H9 (cell line): ENCODE measurements at regions not wholly inside any gene's neighbourhood (a gene's known extent, or its start where the extent isn't known, plus 50 kb on each side); places are given as distances from the start of the nearest gene placed in this dataset.

ENCODE experiments used
- DNase-seq: peaks from one replicate; pipeline ENCODE4 v3.0.0-alpha.2; 2017
- H2AFZ ChIP-seq: one replicate; pipeline ENCODE4 v1.6.1; 2013; ENCODE audit warnings: mild to moderate bottlenecking, low read length, control low read depth, moderate library complexity
- H2AK5ac ChIP-seq: 2 replicates; pipeline ENCODE4 v1.6.1; 2013; ENCODE audit warnings: low read length, control low read depth, mixed read lengths; ENCODE audit not compliant: insufficient read length
- H2BK120ac ChIP-seq: one replicate; pipeline ENCODE4 v1.6.1; 2013; ENCODE audit warnings: low read depth, mild to moderate bottlenecking, low read length, control low read depth, inconsistent platforms; ENCODE audit not compliant: poor library complexity, severe bottlenecking
- H2BK12ac ChIP-seq: 2 replicates; pipeline ENCODE4 v1.6.1; 2013; ENCODE audit warnings: low read length, control low read depth, mixed read lengths, low read depth; ENCODE audit not compliant: insufficient read length
- H2BK15ac ChIP-seq: 2 replicates; pipeline ENCODE4 v1.6.1; 2013; ENCODE audit warnings: low read depth, low read length, control low read depth
- H2BK20ac ChIP-seq: one replicate; pipeline ENCODE4 v1.6.1; 2013; ENCODE audit warnings: low read depth, mild to moderate bottlenecking, low read length, control low read depth, inconsistent platforms; ENCODE audit not compliant: poor library complexity, severe bottlenecking
- H2BK5ac ChIP-seq: 2 replicates; pipeline ENCODE4 v1.6.1; 2013; ENCODE audit warnings: low read length, control low read depth, mixed read lengths; ENCODE audit not compliant: insufficient read length
- H3K14ac ChIP-seq: 2 replicates; pipeline ENCODE4 v1.6.1; 2013; ENCODE audit warnings: low read length, control low read depth; ENCODE audit not compliant: insufficient read depth
- H3K18ac ChIP-seq: 2 replicates; pipeline ENCODE4 v1.6.1; 2013; ENCODE audit warnings: low read depth, mild to moderate bottlenecking, mixed read lengths, low read length, control low read depth; ENCODE audit not compliant: insufficient read length
- H3K23ac ChIP-seq: 2 replicates; pipeline ENCODE4 v1.6.1; 2013; ENCODE audit warnings: low read length, control low read depth, mixed read lengths, low read depth; ENCODE audit not compliant: insufficient read length
- H3K23me2 ChIP-seq: 2 replicates; pipeline ENCODE4 v1.6.1; 2013; ENCODE audit warnings: low read depth, mild to moderate bottlenecking, mixed read lengths, low read length, control low read depth; ENCODE audit not compliant: insufficient read length, poor library complexity, severe bottlenecking
- H3K27ac ChIP-seq: 2 replicates; pipeline ENCODE4 v1.5.1; 2013; ENCODE audit warnings: low read length, control low read depth, mixed read lengths, low read depth; ENCODE audit not compliant: insufficient read length
- H3K27me3 ChIP-seq: 2 replicates; pipeline ENCODE4 v1.6.1; 2013; ENCODE audit warnings: low read length, control low read depth, inconsistent platforms; ENCODE audit not compliant: insufficient read depth
- H3K4ac ChIP-seq: 2 replicates; pipeline ENCODE4 v1.6.1; 2013; ENCODE audit warnings: low read depth, mild to moderate bottlenecking, control low read depth, inconsistent platforms, low read length, moderate library complexity
- H3K4me1 ChIP-seq: 2 replicates; pipeline ENCODE4 v1.6.1; 2013; ENCODE audit warnings: low read length, control low read depth, inconsistent platforms; ENCODE audit not compliant: insufficient read depth
- H3K4me2 ChIP-seq: 2 replicates; pipeline ENCODE4 v1.6.1; 2013; ENCODE audit warnings: low read length, control low read depth, mixed read lengths; ENCODE audit not compliant: insufficient read length, insufficient read depth
- H3K56ac ChIP-seq: 2 replicates; pipeline ENCODE4 v1.6.1; 2013; ENCODE audit warnings: low read depth, mild to moderate bottlenecking, mixed read lengths, low read length, control low read depth; ENCODE audit not compliant: insufficient read length
- H3K79me1 ChIP-seq: 2 replicates; pipeline ENCODE4 v1.6.1; 2013; ENCODE audit warnings: low read depth, mild to moderate bottlenecking, moderate library complexity, low read length, control low read depth, inconsistent platforms; ENCODE audit not compliant: insufficient read depth, poor library complexity, severe bottlenecking
- H3K79me2 ChIP-seq: 2 replicates; pipeline ENCODE4 v1.6.1; 2013; ENCODE audit warnings: low read length, control low read depth, inconsistent platforms; ENCODE audit not compliant: insufficient read depth
- H3K9ac ChIP-seq: 2 replicates; pipeline ENCODE4 v1.6.1; 2013; ENCODE audit warnings: low read length, control low read depth, mixed read lengths; ENCODE audit not compliant: insufficient read length; ENCODE audit errors: extremely low read depth
- H3K9me3 ChIP-seq: one replicate; pipeline ENCODE4 v1.6.1; 2013; ENCODE audit warnings: low read depth, low read length, inconsistent platforms; ENCODE audit not compliant: control insufficient read depth
- H3T11ph ChIP-seq: one replicate; pipeline ENCODE4 v1.6.1; 2013; ENCODE audit warnings: mild to moderate bottlenecking, low read length, control low read depth, inconsistent platforms
- H4K20me1 ChIP-seq: one replicate; pipeline ENCODE4 v1.6.1; 2013; ENCODE audit not compliant: control insufficient read depth, insufficient read length, insufficient read depth
- H4K5ac ChIP-seq: 2 replicates; pipeline ENCODE4 v1.6.1; 2013; ENCODE audit warnings: low read depth, mild to moderate bottlenecking, mixed read lengths, low read length, control low read depth; ENCODE audit not compliant: insufficient read length
- H4K8ac ChIP-seq: replicated peaks from 2 replicates; pipeline ENCODE4 v1.6.1; 2013; ENCODE audit warnings: low read length, control low read depth, mixed read lengths, low read depth; ENCODE audit not compliant: insufficient read length
- H4K91ac ChIP-seq: 2 replicates; pipeline ENCODE4 v1.6.1; 2013; ENCODE audit warnings: low read depth, mild to moderate bottlenecking, moderate library complexity, mixed read lengths, low read length, control low read depth; ENCODE audit not compliant: insufficient read length
- H3K27ac Mint-ChIP-seq, 3 experiments: 2 replicates in 2 of 3; 3 replicates in 1 of 3; pipeline ENCODE4 v1.8.0; 2020 to 2021; ENCODE audit warnings: mixed read lengths in 3 of 3, mild to moderate bottlenecking in 1 of 3, moderate library complexity in 1 of 3
- H3K27me3 Mint-ChIP-seq: 2 replicates; pipeline ENCODE4 v1.8.0; 2021; ENCODE audit warnings: low read depth, mild to moderate bottlenecking, moderate library complexity, mixed read lengths
- H3K36me3 Mint-ChIP-seq, 3 experiments: 2 replicates in 2 of 3; 3 replicates in 1 of 3; pipeline ENCODE4 v1.8.0; 2020 to 2021; ENCODE audit warnings: low read depth in 3 of 3, mixed read lengths in 3 of 3; ENCODE audit not compliant: insufficient read depth in 1 of 3
- H3K4me1 Mint-ChIP-seq, 2 experiments: 2 replicates each; pipeline ENCODE4 v1.8.0; 2020; ENCODE audit warnings: mixed read lengths in 2 of 2
- H3K4me3 Mint-ChIP-seq, 2 experiments: 2 replicates in 1 of 2; 3 replicates in 1 of 2; pipeline ENCODE4 v1.8.0; 2020 to 2021; ENCODE audit warnings: mild to moderate bottlenecking in 2 of 2, mixed read lengths in 2 of 2, moderate library complexity in 1 of 2
- H3K9me3 Mint-ChIP-seq, 2 experiments: 2 replicates in 1 of 2; 3 replicates in 1 of 2; pipeline ENCODE4 v1.8.0; 2020; ENCODE audit warnings: mild to moderate bottlenecking in 2 of 2, mixed read lengths in 2 of 2, moderate library complexity in 1 of 2
- CTCF ChIP-seq: fragments of 200-600 bp; sonication (generic); conservative IDR thresholded peaks from 3 replicates; pipeline ENCODE4 v1.8.0; 2021; ENCODE audit warnings: antibody characterized with exemption, mild to moderate bottlenecking
- WGBS: extraction: QIAGEN DNeasy Blood & Tissue Kit; methylation state at CpG from one replicate; pipeline ENCODE4 v1.1.7; 2013; ENCODE audit warnings: missing lambda C conversion rate, low lambda C conversion rate, mixed read lengths; ENCODE audit not compliant: insufficient read length; ENCODE audit errors: extremely low coverage; 5-methylcytosine and 5-hydroxymethylcytosine counted together

DNA sequence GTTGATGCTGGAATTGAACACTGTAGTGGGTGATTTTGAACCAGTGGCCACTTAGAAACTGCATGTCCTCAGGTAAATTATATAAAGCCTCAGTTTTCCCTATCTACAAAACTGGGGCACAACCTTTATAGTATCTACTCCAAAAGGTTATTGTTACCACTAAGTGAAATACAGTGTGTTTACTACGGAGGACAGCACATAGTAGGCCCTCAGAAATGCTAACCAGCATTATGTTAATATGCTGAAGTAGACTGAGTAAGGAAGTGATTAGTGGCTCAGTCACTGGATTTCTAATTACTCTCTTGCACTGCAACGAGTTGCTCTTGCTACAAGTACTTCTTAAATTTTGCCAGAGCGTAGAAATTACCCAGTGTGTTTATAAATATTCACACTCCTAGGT is 139.5 kb downstream of the HAUS1 start:
- Histone ChIP-seq H3K79me2 (no peaks in the 10 kb centered on the region; the same call in 1 of the 2 replicates), H2BK20ac (no peak overlapping the region), H2BK12ac (no peak overlapping the region), H3K14ac (no peak overlapping the region), H2BK5ac (no peak overlapping the region), H3T11ph (no peak overlapping the region), H3K27ac (no peak overlapping the region), H3K23ac (no peak overlapping the region), H3K9me3 (no peaks in the 10 kb centered on the region), H3K23me2 (no peaks in the 10 kb centered on the region), H2BK120ac (no peak overlapping the region), H4K5ac (no peak overlapping the region), H3K79me1 (peaks cover 2% of the 10 kb centered on the region), H3K4me2 (no peak overlapping the region), H2BK15ac (no peak overlapping the region), H3K9ac (no peak overlapping the region), H4K91ac (no peak overlapping the region), H2AFZ (no peak overlapping the region), H3K27me3 (no peaks in the 10 kb centered on the region), H3K18ac (no peak overlapping the region), H3K56ac (no peak overlapping the region), H3K4me1 (no peaks in the 10 kb centered on the region; the same call in 1 of the 2 replicates), H2AK5ac (no peak overlapping the region), H3K4ac (no peak overlapping the region), H4K20me1 (no peaks in the 10 kb centered on the region), H4K8ac (no peak overlapping the region)
- no peaks in the 10 kb centered on the region for H3K9me3 Mint-ChIP-seq
- H3K36me3 Mint-ChIP-seq: no peaks in the 10 kb centered on the region
- peaks cover 26 to 36% of the 10 kb centered on the region in 2 experiments for H3K4me1 Mint-ChIP-seq
- no peak for TF ChIP-seq CTCF
- no peak for DNase-seq
- H3K27ac Mint-ChIP-seq: no peak overlapping the region
- no peak overlapping the region for H3K4me3 Mint-ChIP-seq
- no peaks in the 10 kb centered on the region for H3K27me3 Mint-ChIP-seq
- no CpG with 5 or more reads among the region's 3 CpGs for WGBS
